ENCODE measurements at regions not wholly inside any gene's neighbourhood (a gene's known extent, or its start where the extent isn't known, plus 50 kb on each side); places are given as distances from the start of the nearest gene placed in this dataset.

DNA sequence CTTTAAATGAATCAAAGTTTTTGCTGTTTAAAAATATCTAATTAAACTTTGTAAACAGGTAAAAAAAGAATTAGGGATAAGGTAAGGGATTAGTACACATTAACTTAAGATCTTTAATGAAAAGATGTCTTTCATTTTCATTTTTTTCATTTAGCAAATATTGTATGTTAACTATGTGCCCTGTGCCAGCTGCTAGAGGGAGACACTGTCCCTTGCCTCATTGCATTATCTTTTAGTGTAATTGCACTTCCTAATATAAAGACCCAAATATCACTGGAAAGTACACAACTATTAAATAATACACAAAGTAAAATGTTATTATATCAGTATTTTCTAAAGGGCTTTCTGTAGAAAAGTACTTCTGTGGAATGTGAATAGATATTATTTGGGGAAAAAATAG is 102.7 kb downstream of the GPR37 start:
- Histone ChIP-seq H3K9me3 (no peaks in the 10 kb centered on the region), H3K4me3 (ENCODE audit: control insufficient read depth in 1 of 2, extremely low read depth in 1 of 2, low read length in 1 of 2) (no peak overlapping the region), H3K27ac (ENCODE audit: low read length) (no peak overlapping the region), H3K27me3 (replicated peaks in 1 of 2; ENCODE audit: control insufficient read depth in 2 of 2, extremely low read depth in 1 of 2, insufficient read depth in 2 of 2, low read length in 1 of 2) (no peaks in the 10 kb centered on the region), H3K4me1 (ENCODE audit: control insufficient read depth in 1 of 2, extremely low read depth in 1 of 2, insufficient read depth in 2 of 2, low read length in 2 of 2) (no peaks in the 10 kb centered on the region), H3K36me3 (ENCODE audit: control insufficient read depth in 2 of 2, extremely low read depth in 1 of 2, insufficient read depth in 1 of 2, low read length in 1 of 2) (no peaks in the 10 kb centered on the region)
- Mint-ChIP-seq H3K36me3 (no peaks in the 10 kb centered on the region), H3K27me3 (no peaks in the 10 kb centered on the region), H3K9me3 (peaks cover 0 to 3% (median 0%) of the 10 kb centered on the region in 3 donors), H3K4me3 (no peak overlapping the region), H3K27ac (no peak overlapping the region), H3K4me1 (no peaks in the 10 kb centered on the region)
- no peak for ATAC-seq (replicated peaks in 1 of 4)
- no peak for DNase-seq
- CTCF ChIA-PET: no interaction called here
- POLR2A ChIA-PET: no interaction called here

GRCh38 chr7:124662372-124662771 is 103.2 kb downstream of the GPR37 start:
- Histone ChIP-seq H3K27me3 (replicated peaks in 1 of 2; ENCODE audit: control insufficient read depth in 2 of 2, extremely low read depth in 1 of 2, insufficient read depth in 2 of 2, low read length in 1 of 2) (no peaks in the 10 kb centered on the region), H3K27ac (ENCODE audit: low read length) (no peak overlapping the region), H3K4me3 (ENCODE audit: control insufficient read depth in 1 of 2, extremely low read depth in 1 of 2, low read length in 1 of 2) (no peak overlapping the region), H3K36me3 (ENCODE audit: control insufficient read depth in 2 of 2, extremely low read depth in 1 of 2, insufficient read depth in 1 of 2, low read length in 1 of 2) (no peaks in the 10 kb centered on the region), H3K4me1 (ENCODE audit: control insufficient read depth in 1 of 2, extremely low read depth in 1 of 2, insufficient read depth in 2 of 2, low read length in 2 of 2) (no peaks in the 10 kb centered on the region), H3K9me3 (no peaks in the 10 kb centered on the region)
- no peak for DNase-seq
- no peaks in the 10 kb centered on the region for H3K4me1 Mint-ChIP-seq
- no peak overlapping the region for H3K27ac Mint-ChIP-seq
- H3K27me3 Mint-ChIP-seq: no peaks in the 10 kb centered on the region
- no peak overlapping the region for H3K4me3 Mint-ChIP-seq
- H3K36me3 Mint-ChIP-seq: no peaks in the 10 kb centered on the region
- CTCF ChIA-PET: no interaction called here
- peaks cover 0 to 3% (median 0%) of the 10 kb centered on the region in 3 donors for H3K9me3 Mint-ChIP-seq
- ATAC-seq (replicated peaks in 1 of 4): no peak
- POLR2A ChIA-PET: no interaction called here
- no CpG with 5 or more reads among the region's 4 CpGs for WGBS (ENCODE audit: insufficient coverage)

DNA sequence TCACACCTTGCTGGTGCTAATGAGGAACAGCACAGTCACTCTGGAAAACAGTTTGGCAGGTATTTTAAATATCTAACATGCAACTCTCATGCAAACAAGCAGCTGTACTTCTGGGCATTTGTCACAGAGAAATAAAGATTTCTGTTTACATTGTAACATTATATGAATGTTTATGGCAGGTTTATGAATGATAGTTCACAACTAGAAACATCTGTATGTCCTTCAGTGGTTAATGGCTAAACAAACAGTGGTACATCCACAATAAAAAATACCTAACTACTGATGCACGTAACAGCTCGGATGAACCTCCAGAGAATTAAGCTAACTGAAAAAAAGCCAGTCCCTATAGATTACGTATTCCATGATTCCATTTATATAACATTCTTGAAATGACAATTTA is 109.6 kb downstream of the GPR37 start:
- Mint-ChIP-seq H3K36me3 (no peaks in the 10 kb centered on the region), H3K4me1 (no peaks in the 10 kb centered on the region)
- no CpG with 5 or more reads among the region's 3 CpGs for WGBS (ENCODE audit: insufficient coverage)

DNA sequence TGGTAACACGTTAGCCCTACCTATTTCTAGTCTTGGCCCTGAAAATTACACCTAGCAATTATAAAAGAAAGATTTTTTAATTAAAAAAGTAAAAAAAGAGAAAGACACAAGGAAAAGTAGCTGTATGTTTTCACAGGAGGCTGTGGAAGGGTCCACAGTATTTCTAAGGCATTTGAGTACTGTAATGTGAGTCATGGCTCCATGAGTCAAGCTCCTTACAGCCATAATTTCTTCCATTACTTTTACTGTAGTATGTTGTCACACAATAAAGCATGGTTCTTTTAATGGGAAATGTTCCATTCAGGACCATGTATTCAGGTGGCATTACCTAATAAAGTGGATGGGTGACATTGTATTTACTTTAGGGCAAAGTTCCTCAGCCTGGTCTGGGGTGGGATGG is 113.4 kb downstream of the GPR37 start:
- H3K4me3 Mint-ChIP-seq: no peak overlapping the region
- H3K9me3 Mint-ChIP-seq: peaks cover 0 to 11% (median 0%) of the 10 kb centered on the region in 3 donors
- no CpG with 5 or more reads among the region's 1 CpG for WGBS (ENCODE audit: insufficient coverage)
- no peaks in the 10 kb centered on the region for H3K36me3 Mint-ChIP-seq
- no peak overlapping the region for H3K27ac ChIP-seq (ENCODE audit: low read length)
- H3K4me1 ChIP-seq (ENCODE audit: control insufficient read depth in 1 of 2, extremely low read depth in 1 of 2, insufficient read depth in 2 of 2, low read length in 2 of 2): no peaks in the 10 kb centered on the region
- H3K27ac Mint-ChIP-seq: no peak overlapping the region
- DNase-seq (no peak), ATAC-seq (replicated peaks in 1 of 4) (no peak)
- peaks cover 4 to 16% (median 12%) of the 10 kb centered on the region in 3 donors for H3K4me1 Mint-ChIP-seq
- ChIA-PET POLR2A (no interaction called here), CTCF (no interaction called here)
- no peaks in the 10 kb centered on the region for H3K27me3 Mint-ChIP-seq
- no peaks in the 10 kb centered on the region for H3K27me3 ChIP-seq (replicated peaks in 1 of 2; ENCODE audit: control insufficient read depth in 2 of 2, extremely low read depth in 1 of 2, insufficient read depth in 2 of 2, low read length in 1 of 2)
- H3K36me3 ChIP-seq (ENCODE audit: control insufficient read depth in 2 of 2, extremely low read depth in 1 of 2, insufficient read depth in 1 of 2, low read length in 1 of 2): no peaks in the 10 kb centered on the region
- no peak overlapping the region for H3K4me3 ChIP-seq (ENCODE audit: control insufficient read depth in 1 of 2, extremely low read depth in 1 of 2, low read length in 1 of 2)
- H3K9me3 ChIP-seq: no peaks in the 10 kb centered on the region

More for the DNA sequence above, 109.6 kb downstream of the GPR37 start:
- Mint-ChIP-seq H3K4me3 (no peak overlapping the region), H3K27me3 (no peaks in the 10 kb centered on the region), H3K9me3 (no peaks in the 10 kb centered on the region), H3K27ac (no peak overlapping the region)
- no peaks in the 10 kb centered on the region for H3K36me3 ChIP-seq (ENCODE audit: control insufficient read depth in 2 of 2, extremely low read depth in 1 of 2, insufficient read depth in 1 of 2, low read length in 1 of 2)
- H3K27ac ChIP-seq (ENCODE audit: low read length): no peak overlapping the region
- ATAC-seq (replicated peaks in 1 of 4): no peak
- no peaks in the 10 kb centered on the region for H3K27me3 ChIP-seq (replicated peaks in 1 of 2; ENCODE audit: control insufficient read depth in 2 of 2, extremely low read depth in 1 of 2, insufficient read depth in 2 of 2, low read length in 1 of 2)
- POLR2A ChIA-PET: no interaction called here
- CTCF ChIA-PET: interaction anchor here in 1 of 2 donors (0.6 kb wide), 1 partner anchor 151 kb away, joined by 5 read pairs; no protein-coding TSS in a partner anchor
- no peaks in the 10 kb centered on the region for H3K4me1 ChIP-seq (ENCODE audit: control insufficient read depth in 1 of 2, extremely low read depth in 1 of 2, insufficient read depth in 2 of 2, low read length in 2 of 2)
- H3K9me3 ChIP-seq: no peaks in the 10 kb centered on the region
- no peak for DNase-seq
- H3K4me3 ChIP-seq (ENCODE audit: control insufficient read depth in 1 of 2, extremely low read depth in 1 of 2, low read length in 1 of 2): no peak overlapping the region

- Histone ChIP-seq H3K9me3 (no peaks in the 10 kb centered on the region), H3K4me3 (ENCODE audit: control insufficient read depth in 1 of 2, extremely low read depth in 1 of 2, low read length in 1 of 2) (no peak overlapping the region), H3K27me3 (replicated peaks in 1 of 2; ENCODE audit: control insufficient read depth in 2 of 2, extremely low read depth in 1 of 2, insufficient read depth in 2 of 2, low read length in 1 of 2) (no peaks in the 10 kb centered on the region), H3K4me1 (ENCODE audit: control insufficient read depth in 1 of 2, extremely low read depth in 1 of 2, insufficient read depth in 2 of 2, low read length in 2 of 2) (no peaks in the 10 kb centered on the region), H3K36me3 (ENCODE audit: control insufficient read depth in 2 of 2, extremely low read depth in 1 of 2, insufficient read depth in 1 of 2, low read length in 1 of 2) (no peaks in the 10 kb centered on the region), H3K27ac (ENCODE audit: low read length) (no peak overlapping the region)
- no peaks in the 10 kb centered on the region for H3K36me3 Mint-ChIP-seq
- no peak overlapping the region for H3K27ac Mint-ChIP-seq
- CTCF ChIA-PET: no interaction called here
- ATAC-seq (replicated peaks in 1 of 4) (no peak), DNase-seq (no peak)
- peaks cover 0 to 11% (median 0%) of the 10 kb centered on the region in 3 donors for H3K9me3 Mint-ChIP-seq
- 60% methylated on average over 2 of the region's 4 CpGs for WGBS (ENCODE audit: insufficient coverage)
- peaks cover 4 to 16% (median 12%) of the 10 kb centered on the region in 3 donors for H3K4me1 Mint-ChIP-seq
- no peak overlapping the region for H3K4me3 Mint-ChIP-seq
- POLR2A ChIA-PET: no interaction called here
- no peaks in the 10 kb centered on the region for H3K27me3 Mint-ChIP-seq
Observed at GRCh38 chr7:124651136-124651535, 114.5 kb downstream of the GPR37 start.

GRCh38 chr7:124649397-124650014 is 116.1 kb downstream of the GPR37 start:
- Histone ChIP-seq H3K36me3 (ENCODE audit: control insufficient read depth in 2 of 2, extremely low read depth in 1 of 2, insufficient read depth in 1 of 2, low read length in 1 of 2) (no peaks in the 10 kb centered on the region), H3K27ac (ENCODE audit: low read length) (no peak overlapping the region), H3K9me3 (no peaks in the 10 kb centered on the region), H3K4me3 (ENCODE audit: control insufficient read depth in 1 of 2, extremely low read depth in 1 of 2, low read length in 1 of 2) (peak overlapping the region in 1 of 2 donors; percentile 28), H3K4me1 (ENCODE audit: control insufficient read depth in 1 of 2, extremely low read depth in 1 of 2, insufficient read depth in 2 of 2, low read length in 2 of 2) (no peaks in the 10 kb centered on the region), H3K27me3 (replicated peaks in 1 of 2; ENCODE audit: control insufficient read depth in 2 of 2, extremely low read depth in 1 of 2, insufficient read depth in 2 of 2, low read length in 1 of 2) (no peaks in the 10 kb centered on the region)
- ChIA-PET CTCF (interaction anchor here in 1 of 2 donors (1.0 kb wide), 1 partner anchor 13 kb away, joined by 3 read pairs; no protein-coding TSS in a partner anchor), POLR2A (no interaction called here)
- Mint-ChIP-seq H3K4me1 (peaks cover 4 to 16% (median 12%) of the 10 kb centered on the region in 3 donors), H3K4me3 (peak overlapping the region; percentile 4 to 61 (median 43)), H3K27ac (no peak overlapping the region), H3K27me3 (no peaks in the 10 kb centered on the region), H3K36me3 (no peaks in the 10 kb centered on the region), H3K9me3 (peaks cover 0 to 11% (median 0%) of the 10 kb centered on the region in 3 donors)
- DNase-seq: no peak
- no peak for ATAC-seq (replicated peaks in 1 of 4)
- WGBS (ENCODE audit: insufficient coverage): 88% methylated on average over 2 of the region's 4 CpGs
